ENCODE measurements at regions not wholly inside any gene's neighbourhood (a gene's known extent, or its start where the extent isn't known, plus 50 kb on each side); places are given as distances from the start of the nearest gene placed in this dataset.

DNA sequence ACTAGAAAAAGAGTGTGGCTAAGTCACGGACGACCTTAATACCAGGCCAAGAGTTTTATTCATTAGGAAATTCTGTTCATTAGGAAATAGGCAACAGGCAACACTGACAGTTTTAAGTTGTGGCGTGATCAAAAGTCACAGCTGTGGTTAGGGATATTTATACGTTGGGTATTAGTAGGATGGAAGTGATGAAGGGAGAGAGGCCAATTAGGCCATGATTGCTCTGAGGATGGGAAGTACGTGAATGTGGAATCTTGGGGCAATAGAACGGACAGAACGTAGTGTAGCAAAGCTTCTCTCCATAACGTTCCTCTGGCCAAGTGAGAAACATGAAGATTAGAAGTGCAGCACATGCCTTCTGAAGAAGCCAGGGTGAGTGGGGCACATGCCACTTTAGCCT is 290.1 kb upstream of the ZNF608 start:
- ATAC-seq (no peak), DNase-seq (ENCODE audit: low spot score) (no peak)

DNA sequence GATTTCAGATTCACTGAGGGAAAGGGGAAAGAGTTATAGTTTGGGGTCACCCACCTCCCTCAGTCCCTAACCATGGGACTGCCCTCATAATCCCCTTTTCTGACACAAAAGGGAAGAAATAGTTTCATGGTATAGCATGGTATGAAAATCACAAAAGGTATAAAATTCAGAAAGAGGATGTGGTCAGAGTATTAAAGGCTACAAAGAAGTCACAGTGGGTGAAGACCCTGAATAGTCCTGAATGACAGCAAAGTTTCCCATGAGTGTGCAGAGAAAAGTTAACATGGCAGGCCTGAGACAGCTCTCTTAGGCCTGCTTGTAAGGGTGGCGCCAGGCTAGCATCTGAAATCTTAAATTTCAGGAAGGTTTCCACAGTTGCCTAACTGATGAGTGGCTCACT is 290.6 kb upstream of the ZNF608 start:
- no peak for DNase-seq (ENCODE audit: low spot score)

DNA sequence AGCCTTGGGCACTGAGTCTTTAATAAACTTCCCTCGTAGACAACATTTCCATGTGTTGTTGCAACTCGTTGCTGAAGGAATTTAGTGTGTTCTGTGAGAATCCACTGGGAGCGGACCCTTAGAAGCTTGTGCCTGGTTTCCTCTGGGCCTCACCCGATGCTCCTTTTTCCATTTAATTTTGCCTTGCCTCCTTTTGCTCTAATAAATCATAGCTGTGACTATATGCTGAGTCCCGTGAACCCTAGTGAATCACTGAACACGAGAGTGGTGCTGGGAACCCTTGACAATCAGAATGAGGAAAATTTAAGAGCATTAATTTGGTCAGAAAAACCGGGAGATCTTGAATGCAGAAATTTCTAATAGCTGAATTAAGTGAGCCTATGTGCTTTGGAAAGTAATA is 291.1 kb upstream of the ZNF608 start:
- no peak for DNase-seq (ENCODE audit: low spot score)
- ATAC-seq, result no peak

More for the DNA sequence above, 290.6 kb upstream of the ZNF608 start:
- ATAC-seq, result no peak

DNA sequence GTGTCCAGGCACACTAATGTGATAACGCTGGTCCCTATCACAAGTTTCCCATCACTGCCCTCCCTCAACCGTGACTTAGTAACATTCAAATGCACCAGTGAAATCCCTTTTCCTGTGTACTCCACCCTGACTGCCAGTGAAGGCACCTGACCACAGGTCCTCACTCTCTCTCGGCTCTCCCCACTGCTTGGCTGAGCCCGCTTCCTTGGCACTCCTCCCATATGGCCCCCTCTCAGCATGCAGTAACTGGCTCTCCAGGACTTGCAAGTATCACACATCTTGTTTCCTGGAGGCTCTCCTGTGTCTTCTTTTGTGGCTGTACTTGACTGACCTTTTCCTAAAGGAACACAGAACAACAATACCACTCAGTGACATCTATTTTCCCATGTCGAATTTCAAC is 292.0 kb upstream of the ZNF608 start:
- ATAC-seq, result no peak
- no peak for DNase-seq (ENCODE audit: low spot score)

DNA sequence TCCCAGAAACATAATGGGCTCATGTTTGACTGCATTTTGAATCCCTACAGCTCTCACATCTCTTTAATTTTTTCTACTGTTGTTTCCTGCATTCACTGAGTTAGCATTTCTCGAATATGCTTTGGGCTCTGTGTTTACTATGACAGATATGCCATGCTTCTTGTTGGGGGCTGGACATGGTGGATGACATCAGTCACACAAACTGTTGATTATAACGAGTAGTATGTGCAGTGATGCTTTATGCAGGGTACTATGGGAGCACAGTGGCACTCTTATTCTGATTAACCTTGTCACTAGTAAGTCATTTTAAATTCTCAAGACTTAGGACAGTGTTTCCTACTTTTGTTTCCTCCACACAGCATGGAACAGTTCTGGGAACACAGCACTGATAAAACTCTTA is 295.4 kb upstream of the ZNF608 start:
- ATAC-seq (no peak), DNase-seq (ENCODE audit: low spot score) (no peak)

DNA sequence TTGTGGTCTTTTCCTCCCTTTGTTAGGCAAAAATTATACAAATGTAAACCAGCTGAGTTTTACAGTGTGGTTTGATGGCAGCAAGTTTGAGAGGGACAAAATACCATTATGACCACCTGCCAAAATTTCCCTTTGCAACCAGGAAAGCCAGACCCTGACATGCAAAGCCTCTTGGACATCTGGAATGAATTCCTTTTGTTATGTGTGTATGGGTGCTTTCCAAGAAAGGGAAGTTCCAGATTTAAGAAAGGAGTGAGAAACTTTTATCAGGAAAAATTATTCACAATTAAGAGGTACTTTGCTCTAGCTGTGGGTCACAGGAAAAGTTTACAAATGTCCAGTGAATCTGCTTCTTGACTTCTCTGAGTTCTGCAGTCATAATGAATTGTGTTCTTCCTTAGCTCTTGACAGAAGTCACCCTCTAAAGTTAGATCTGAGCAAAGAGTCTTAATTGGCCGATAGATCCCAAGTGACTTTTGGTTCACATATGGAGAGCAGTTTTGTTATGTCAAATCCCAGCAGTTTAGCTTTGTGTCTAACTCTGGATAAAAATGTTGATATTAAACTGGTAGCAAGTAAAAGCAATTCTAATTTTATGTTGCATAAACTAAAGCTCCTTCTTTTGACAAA is 295.9 kb upstream of the ZNF608 start:
- DNase-seq (ENCODE audit: low spot score) (no peak), ATAC-seq (no peak)

DNA sequence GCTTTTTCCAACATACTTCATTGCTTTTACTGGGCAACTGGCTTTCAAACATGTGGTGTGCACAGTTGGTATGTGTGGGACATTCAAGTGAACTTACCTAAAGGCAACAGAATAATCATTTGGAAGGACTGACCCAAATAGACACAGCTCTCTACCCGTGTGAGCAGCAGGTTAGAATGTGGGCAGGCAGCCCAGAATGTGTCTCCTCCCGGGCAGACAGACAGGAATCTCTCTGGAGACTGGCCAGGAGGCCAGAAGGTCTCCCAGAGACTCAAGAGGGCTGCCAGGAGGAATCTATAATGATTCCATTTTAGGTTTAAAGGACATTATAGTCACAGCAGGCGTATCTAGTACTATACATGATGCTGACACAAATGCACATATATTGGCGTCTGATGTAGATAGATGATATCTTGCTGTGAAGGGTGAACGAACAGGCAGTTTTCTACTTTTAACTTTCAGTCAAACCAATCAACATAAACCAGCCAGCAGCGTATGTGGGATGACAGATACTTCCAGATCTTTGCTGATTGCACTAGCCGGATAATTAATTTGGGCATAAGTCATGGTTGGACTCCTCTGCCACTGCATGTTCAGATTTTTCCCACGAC is 297.4 kb upstream of the ZNF608 start:
- ATAC-seq, result peak; percentile 99
- DNase-seq (ENCODE audit: low spot score), result peak; percentile 95

DNA sequence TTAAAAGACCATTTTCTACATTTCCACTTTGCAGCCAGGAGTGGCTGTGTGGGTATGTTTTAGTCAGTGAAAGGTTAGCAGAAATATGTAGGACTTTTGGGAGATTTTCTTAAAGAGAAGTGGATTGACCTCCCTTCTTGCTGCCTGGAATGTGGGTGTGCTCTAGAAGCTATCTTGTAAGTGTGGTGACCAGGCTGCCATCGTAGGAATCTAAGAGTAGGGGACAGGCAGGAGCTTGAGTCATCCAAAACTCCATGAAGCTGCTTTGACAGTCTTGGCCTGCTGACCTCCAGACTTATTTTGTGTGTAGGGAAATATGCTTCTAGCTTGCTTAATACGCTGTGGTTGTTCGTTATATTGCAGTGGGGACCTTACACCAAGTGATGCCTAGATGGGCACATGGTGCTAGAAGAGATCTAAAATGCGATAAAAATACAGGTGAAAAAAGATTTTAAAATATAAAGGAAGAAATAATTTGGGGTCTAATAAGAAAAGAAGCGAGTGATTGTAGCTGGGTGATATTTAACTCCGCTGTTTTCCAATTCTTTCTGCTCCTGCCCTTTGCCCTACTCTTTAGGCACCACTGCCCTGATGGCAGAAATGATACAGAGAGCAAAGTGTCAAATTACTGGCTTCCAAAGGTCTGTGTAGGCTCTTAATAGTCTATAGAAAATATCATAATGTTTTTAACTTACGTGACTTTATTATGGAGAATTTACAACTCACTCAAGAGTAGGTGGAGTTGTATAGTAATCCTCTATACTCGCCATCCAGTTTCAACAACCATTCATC is 298.2 kb upstream of the ZNF608 start:
- DNase-seq (ENCODE audit: low spot score) (no peak), ATAC-seq (peak; percentile 38)

DNA sequence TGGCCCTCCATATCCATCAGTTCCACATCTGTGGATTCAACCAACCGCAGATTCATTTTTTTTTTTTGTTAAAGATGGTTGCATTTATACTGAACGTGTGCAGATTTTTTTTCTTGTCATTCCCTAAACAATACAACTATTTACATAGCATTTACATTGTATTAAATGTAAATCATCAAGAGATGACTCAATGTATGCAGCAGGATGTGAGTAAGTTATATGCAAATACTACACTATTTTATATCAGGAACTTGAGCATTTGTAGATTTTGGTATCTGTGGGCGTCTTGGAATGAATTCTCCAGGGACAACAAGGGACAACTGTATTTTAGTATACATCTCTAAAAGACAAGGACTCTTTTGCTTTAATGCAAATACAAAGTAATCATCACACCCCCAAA is 299.2 kb upstream of the ZNF608 start:
- no peak for ATAC-seq
- DNase-seq (ENCODE audit: low spot score), result no peak

DNA sequence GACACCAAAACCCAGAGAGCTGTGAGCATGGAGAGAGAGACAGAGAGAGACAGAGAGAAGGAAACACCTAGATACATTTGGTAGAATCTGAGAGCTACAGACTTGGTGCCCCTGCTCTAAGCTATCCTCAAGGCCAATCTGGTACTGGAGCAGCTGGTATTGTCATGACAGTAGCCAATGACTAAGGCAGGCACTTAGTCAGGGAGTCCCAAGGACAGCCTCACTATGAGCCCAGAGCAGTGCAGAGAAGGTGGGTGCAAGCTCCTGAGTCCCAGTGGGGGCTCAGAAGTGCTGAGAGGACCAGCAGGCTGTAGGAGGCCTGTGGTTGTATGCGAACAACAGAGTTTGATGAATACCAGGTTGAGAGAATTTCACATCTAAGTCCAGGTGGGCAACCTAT is 300.4 kb upstream of the ZNF608 start:
- DNase-seq (ENCODE audit: low spot score) (no peak), ATAC-seq (no peak)

DNA sequence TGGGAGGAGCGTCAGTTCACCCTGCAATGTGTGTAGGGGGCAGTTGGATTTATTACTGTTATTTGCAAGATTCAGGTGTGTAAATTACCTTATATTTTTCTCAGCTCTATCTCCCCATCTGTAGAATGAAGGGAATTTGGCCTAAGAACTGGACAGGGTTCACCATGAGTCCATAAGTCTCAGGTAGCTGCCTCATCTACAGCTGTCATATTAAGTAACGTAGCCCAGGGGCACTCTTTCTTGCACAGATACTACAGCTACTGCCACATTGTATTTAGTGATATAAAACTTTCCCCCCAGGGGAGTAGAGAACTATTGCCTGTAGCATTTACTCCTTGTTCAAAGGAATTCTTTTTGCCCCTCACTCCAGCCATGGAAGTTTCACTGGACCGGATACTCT is 301.4 kb upstream of the ZNF608 start:
- DNase-seq (ENCODE audit: low spot score) (no peak), ATAC-seq (no peak)

DNA sequence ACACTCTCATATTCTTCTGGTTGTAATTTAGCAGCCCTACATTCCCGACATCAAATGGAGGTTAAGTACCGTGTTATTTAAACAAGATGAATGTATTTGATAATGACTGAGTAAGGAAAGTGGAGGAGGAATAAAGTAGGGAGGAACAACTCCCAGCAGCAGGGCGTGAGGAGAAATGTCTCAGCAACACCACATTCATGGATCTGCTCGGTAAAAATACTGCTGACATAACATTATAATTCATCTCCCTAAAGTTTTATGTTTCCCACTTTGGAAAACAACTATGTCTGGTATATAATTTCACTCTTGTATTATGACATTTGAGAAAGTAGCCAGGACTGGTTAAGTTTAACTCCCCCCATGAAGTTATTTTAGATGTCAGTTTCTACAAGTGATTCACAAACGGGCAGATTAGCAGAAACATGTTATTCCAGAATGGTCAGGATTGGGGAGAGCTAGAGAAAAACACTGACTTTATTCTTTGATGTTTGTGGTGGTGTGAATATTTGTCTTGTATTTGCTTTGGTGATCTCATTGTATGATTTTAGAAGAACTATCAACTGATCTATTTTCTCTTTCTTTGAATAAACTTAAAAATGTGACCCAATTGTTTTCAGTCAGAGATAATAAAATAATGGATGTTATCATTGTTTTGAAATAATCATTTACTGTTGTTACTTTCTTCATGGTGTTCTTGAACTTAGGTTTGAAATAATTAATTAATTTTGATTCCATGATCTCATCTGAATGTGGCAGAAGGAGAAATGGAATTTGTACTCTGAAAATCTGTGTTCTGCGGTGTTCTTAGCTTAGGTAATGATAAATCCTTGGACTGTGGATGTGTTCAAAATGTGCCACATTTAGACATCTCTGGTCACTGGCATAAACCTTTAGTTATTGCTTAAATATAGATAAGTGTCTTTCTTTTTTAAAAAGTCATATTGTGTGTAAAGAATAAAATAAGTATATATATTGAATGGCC is 303.6 kb upstream of the ZNF608 start:
- DNase-seq (ENCODE audit: low spot score), result no peak
- ATAC-seq, result no peak

DNA sequence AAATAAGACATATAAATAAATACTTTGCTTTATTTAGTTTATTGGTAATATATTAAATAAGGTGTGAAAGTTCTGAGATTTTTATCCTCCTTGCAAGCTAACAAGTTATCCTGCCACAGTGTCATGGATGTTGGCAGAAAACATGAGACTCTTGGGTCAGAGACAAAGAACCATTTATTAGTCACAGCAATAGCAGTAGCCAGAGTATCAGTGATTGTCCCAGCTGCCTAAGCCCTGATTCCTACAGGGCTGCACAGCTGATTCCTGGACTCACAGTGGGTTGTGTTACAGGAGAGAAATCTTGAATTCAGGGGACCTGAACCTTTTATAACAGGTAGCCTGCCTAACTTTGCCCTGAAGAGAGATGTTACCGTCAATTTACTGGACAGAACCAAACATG is 304.5 kb upstream of the ZNF608 start:
- DNase-seq (ENCODE audit: low spot score) (no peak), ATAC-seq (no peak)

DNA sequence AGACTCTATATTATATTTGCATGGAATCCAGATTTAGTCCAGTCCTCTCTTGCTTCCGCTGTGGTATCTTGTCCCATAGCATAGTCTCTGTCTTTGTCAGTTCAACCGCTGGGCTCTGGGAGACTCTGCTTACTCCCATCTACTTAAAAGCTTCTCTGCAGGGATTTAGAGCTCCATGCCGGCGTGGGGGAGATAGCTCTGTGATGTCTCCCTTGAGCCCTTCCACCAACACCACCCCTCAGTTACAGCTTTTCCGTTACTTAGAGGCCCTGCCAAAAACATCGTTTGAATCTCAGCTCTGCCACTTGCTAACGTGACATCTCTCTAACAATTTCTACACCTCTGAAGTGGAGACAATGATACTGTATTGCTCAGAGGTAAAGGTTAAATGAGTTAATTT is 306.1 kb upstream of the ZNF608 start:
- ATAC-seq (no peak), DNase-seq (ENCODE audit: low spot score) (no peak)

DNA sequence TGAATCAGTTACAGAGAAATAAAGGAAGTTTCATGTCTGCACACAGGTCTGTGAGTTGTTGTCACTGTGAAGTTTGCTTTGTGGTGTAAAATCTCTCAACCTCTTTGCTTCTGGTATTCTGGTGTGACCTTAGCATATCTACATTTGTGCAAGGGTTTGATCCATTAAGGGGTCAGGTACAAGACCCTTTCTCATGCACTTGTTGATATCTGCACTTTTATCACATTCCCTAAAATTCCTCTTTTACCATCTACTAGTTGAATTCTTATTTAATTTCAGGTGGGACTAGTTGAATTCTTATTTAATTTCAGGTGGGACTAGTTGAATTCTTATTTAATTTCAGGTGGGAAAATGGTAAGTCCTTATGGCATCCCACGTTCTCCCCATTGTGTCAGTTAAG is 306.7 kb upstream of the ZNF608 start:
- no peak for ATAC-seq
- DNase-seq (ENCODE audit: low spot score), result no peak

DNA sequence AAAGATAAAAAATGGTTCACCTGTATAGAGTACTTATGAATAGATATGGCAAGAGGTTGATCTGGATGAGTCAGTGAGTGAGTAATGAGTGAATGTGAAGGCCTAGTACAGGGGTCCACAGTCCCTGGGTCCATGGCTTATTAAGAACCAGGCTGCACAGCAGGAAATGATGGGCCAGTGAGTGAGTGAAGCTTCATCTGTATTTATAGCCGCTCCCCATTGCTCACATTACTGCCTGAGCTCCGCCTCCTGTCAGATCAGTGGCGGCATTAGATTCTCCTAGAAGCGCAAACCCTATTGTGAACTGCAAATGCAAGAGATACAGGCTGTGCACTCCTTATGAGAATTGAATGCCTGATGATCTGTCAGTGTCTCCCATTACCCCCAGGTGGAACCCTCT is 307.7 kb upstream of the ZNF608 start:
- ATAC-seq (no peak), DNase-seq (ENCODE audit: low spot score) (no peak)

DNA sequence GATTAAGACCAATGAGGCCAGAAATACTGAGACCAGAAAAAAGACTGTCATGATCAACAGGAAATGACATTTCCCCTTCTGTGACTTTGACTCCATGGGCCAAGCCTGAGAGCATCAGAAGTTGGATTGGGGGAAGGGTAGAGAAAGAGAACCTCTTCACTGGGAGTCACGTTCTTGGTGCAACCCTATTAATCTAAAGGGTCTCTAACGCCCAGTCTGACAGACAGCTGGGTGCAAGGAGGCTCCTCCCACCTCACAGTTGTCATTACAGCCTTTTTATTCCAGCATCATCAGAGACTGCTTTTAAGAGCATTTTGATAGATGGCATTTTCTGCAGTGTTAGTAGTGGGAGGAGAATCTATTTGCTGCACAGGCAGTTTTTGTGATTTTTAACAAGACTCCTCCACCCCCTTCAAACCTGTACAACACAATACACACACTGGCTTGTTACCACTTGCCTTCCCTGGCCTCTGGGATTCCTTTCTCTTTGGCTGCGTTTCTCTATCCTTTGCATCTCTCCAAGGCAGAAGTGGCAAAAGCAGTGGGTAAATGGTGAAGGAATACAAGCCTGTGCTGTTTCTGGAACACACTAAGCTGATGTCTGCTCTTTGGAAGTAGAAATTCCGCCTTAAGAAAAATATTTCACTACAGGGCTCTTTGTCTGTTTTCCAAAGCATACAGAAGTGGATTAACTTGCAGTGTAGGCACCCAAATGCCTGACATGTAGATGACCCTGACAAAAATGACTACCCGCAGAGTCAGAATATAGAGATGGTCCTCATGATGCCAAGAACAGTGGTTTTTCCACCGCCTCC is 310.4 kb upstream of the ZNF608 start:
- no peak for DNase-seq (ENCODE audit: low spot score)
- no peak for ATAC-seq

DNA sequence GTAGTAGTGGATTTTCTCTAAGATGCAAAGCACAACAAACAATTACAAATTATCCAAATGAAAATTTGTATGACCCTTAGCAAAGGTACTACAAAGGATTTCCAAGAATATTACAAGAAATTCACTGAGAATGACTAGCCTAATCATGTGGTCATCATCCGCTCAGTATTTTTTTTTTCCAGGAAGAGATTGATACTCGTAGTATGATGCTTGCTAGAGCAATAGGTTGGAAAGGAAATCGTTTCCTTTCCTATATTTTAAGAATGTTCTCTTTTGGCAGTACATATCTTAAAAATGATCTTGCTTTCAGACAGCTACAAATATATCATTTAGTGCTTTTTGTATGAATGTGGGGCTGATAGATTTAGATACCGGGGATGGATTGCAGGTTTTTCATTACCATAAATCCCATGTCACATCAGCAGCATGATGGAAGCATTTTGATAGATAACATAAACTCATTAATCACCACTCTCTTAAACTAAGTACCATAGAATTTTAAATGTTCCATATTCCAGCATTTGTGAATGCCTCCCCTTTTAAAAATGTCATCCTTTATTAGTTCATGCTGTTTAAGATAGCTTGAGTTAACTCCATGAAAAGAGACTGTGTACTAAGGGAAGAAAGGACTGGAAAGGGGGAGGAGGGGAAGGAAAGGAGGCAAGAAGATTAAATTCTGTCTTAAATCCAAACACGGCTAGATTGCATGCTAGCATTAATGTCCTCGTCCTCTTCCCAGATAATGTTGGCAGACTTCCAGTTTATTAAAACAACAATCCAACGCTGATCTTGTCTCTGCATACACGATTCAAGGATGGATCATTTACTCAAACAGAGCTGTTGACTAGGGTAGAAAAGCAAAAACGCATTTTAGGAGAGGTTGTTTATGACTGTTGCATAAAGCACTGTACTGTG is 311.7 kb upstream of the ZNF608 start:
- ATAC-seq (no peak), DNase-seq (ENCODE audit: low spot score) (no peak)

DNA sequence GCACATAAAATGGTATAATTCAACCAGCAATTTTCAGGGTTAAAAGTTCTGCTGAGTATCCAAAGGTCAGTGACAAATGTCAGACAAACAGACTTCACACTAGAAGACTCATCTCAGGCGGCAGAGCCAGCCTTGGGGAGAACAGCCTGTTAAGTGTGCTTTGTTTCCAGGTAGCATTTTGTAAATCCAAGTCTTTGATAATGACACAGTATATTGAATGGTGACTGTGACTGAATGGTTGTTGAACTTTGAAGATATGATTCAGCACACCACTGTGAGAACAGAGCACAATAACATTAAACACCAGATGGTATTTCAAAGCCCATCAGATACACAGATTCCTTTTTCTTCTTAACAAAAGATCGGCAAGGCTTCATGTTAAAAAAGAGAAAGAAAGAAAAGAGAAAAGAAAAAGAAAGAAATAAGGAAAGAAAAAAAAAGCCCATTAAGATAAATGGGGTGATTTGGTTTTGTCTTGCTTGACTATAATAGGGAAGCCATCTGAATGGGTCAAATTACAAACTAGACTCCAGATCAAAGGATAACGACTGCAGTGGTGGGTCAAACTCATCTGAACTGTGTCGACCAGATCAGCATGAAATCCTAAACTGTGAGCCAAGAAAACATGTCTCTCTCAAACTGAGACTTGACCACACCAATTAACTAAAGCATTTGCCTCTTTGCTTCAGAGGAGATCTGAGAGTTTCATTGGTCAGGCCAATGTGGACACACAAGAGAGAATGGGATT is 313.0 kb upstream of the ZNF608 start:
- ATAC-seq (no peak), DNase-seq (ENCODE audit: low spot score) (no peak)

Data from left lobe of liver (tissue), 2 donors.